ENCODE measurements at regions not wholly inside any gene's neighbourhood (a gene's known extent, or its start where the extent isn't known, plus 50 kb on each side); places are given as distances from the start of the nearest gene placed in this dataset.

DNA sequence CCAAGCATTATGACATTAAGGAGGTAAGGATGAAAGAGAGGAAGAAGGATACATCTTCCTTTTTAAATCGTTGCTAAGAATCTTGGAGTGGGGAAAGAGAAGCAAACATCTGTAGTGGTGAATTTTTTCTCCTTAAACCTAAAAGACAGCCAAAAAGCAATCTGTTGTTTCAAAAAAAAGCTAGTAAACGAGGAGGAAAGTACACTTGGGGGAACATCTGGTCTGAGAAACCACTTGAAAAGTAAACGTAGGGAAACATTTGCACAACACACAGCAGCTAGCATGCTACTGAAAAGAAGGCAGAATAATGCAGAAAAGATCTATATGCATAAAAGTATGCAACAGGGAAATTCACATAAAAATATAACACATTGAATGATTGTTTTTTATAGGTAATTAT is 1485.6 kb downstream of the PCDH19 start:
- Histone ChIP-seq H4K8ac (ENCODE audit: extremely low read depth, insufficient read depth, low read length) (no peak overlapping the region), H3K27ac (ENCODE audit: low read depth, low read length) (no peak overlapping the region), H2BK20ac (ENCODE audit: low read length) (no peak overlapping the region), H3K4me1 (replicated peaks in 1 of 4; ENCODE audit: control insufficient read depth in 3 of 4, insufficient read depth in 4 of 4, low read length in 3 of 4) (no peaks in the 10 kb centered on the region), H4K5ac (ENCODE audit: insufficient read length, low read depth, low read length) (no peak overlapping the region), H3K4ac (replicated peaks; ENCODE audit: insufficient read length, low read depth, low read length) (no peak overlapping the region), H3K36me3 (ENCODE audit: control insufficient read depth in 2 of 4, insufficient read depth in 4 of 4, low read length in 3 of 4) (no peaks in the 10 kb centered on the region), H3K23ac (ENCODE audit: insufficient read length) (no peak overlapping the region), H2BK12ac (ENCODE audit: low read depth, low read length) (no peak overlapping the region), H2AK5ac (ENCODE audit: low read depth, low read length) (no peak overlapping the region), H2BK15ac (ENCODE audit: low read length) (no peak overlapping the region), H3K18ac (ENCODE audit: extremely low read depth, low read length) (no peak overlapping the region), H2AFZ (ENCODE audit: low read length) (no peak overlapping the region), H3K27me3 (replicated peaks in 1 of 4; ENCODE audit: control insufficient read depth in 3 of 4, extremely low read depth in 1 of 4, insufficient read depth in 3 of 4, low read length in 3 of 4) (no peaks in the 10 kb centered on the region), H3K14ac (ENCODE audit: insufficient read length) (no peak overlapping the region), H3K9me3 (ENCODE audit: insufficient read depth in 2 of 2, low read depth in 1 of 2, low read length in 1 of 2) (no peaks in the 10 kb centered on the region), H2BK120ac (replicated peaks; ENCODE audit: low read depth, low read length) (no peak overlapping the region), H3K9ac (replicated peaks in 1 of 4; ENCODE audit: extremely low read depth in 1 of 4, low read depth in 3 of 4, low read length in 3 of 4) (no peak overlapping the region), H3K56ac (replicated peaks; ENCODE audit: insufficient read length, low read depth, low read length) (no peak overlapping the region), H3K4me2 (ENCODE audit: insufficient read depth in 1 of 2, low read depth in 2 of 2, low read length in 2 of 2) (no peak overlapping the region), H3K79me1 (ENCODE audit: low read depth, low read length) (no peaks in the 10 kb centered on the region), H4K91ac (replicated peaks; ENCODE audit: insufficient read length, low read length) (no peak overlapping the region), H3K79me2 (ENCODE audit: control insufficient read depth in 1 of 2, insufficient read depth in 2 of 2, low read length in 2 of 2) (no peaks in the 10 kb centered on the region), H3K4me3 (ENCODE audit: extremely low read depth in 1 of 4, insufficient read depth in 2 of 4, low read depth in 3 of 4, low read length in 4 of 4) (no peak overlapping the region), H4K20me1 (replicated peaks in 1 of 2; ENCODE audit: control insufficient read depth in 1 of 2, insufficient read depth in 2 of 2, low read length in 2 of 2) (no peaks in the 10 kb centered on the region), H3K23me2 (ENCODE audit: low read depth, low read length) (no peaks in the 10 kb centered on the region), H2BK5ac (ENCODE audit: low read depth, low read length) (no peak overlapping the region)
- ChIA-PET POLR2A (ENCODE audit: partially characterized antibody) (no interaction called here), CTCF (ENCODE audit: partially characterized antibody) (no interaction called here)
- FAIRE-seq (no peak), DNase-seq (ENCODE audit: low read depth in 1 of 2, low spot score in 2 of 2) (no peak)
- no peak for TF ChIP-seq BACH1 (IDR thresholded peaks at IDR 0.05; ENCODE audit: low read length)
- TF ChIP-seq ZNF274 (IDR thresholded peaks at IDR 0.05; ENCODE audit: borderline replicate concordance, extremely low read depth, low read length), result no peak
- TF ChIP-seq CREB1 (IDR thresholded peaks at IDR 0.05), result no peak
- WGBS, 2 experiments (ENCODE audit: extremely low coverage in 1 of 2, insufficient coverage in 1 of 2, insufficient read length in 1 of 2, insufficient replicate concordance in 2 of 2, low coverage in 1 of 2, low lambda C conversion rate in 2 of 2, missing lambda C conversion rate in 1 of 2), result 64% methylated on average over 2 of the region's 3 CpGs; no CpG with 5 or more reads in 1 of the 2 experiments

Measured in H1 (cell line).